GM23338 (cell line): ENCODE measurements at regions not wholly inside any gene's neighbourhood (a gene's known extent, or its start where the extent isn't known, plus 50 kb on each side); places are given as distances from the start of the nearest gene placed in this dataset.

Source experiments
- CREB1 ChIP-seq: fragments of 250-450 bp; sonication (Bioruptor Pico); IDR thresholded peaks from 2 replicates; pipeline ENCODE4 v1.5.0; 2020; ENCODE audit warnings: low read depth, mild to moderate bottlenecking, moderate library complexity
- CTCF ChIP-seq, 2 experiments: fragments of 200-600 bp in 1 of 2; sonication (generic) in 1 of 2; conservative IDR thresholded peaks; 2 replicates each; pipeline versions ENCODE4 v1.5.1 to v1.6.1; 2016 to 2017; ENCODE audit warnings: antibody characterized with exemption in 2 of 2, low read depth in 2 of 2, mild to moderate bottlenecking in 2 of 2, moderate library complexity in 1 of 2
- EZH2 ChIP-seq: fragments of 200-600 bp; sonication (generic); IDR thresholded peaks from one replicate; pipeline ENCODE4 v1.8.0; 2017; ENCODE audit warnings: antibody characterized with exemption, mild to moderate bottlenecking, low read depth; ENCODE audit not compliant: unreplicated experiment
- EZH2phosphoT487 ChIP-seq: fragments of 200-600 bp; sonication (generic); IDR thresholded peaks from one replicate; pipeline ENCODE4 v1.8.1; 2018; ENCODE audit warnings: antibody characterized with exemption; ENCODE audit not compliant: unreplicated experiment
- JUNB ChIP-seq: IDR thresholded peaks from one replicate; pipeline ENCODE4 v1.6.1; 2016; ENCODE audit warnings: antibody characterized with exemption; ENCODE audit not compliant: unreplicated experiment
- NANOG ChIP-seq: IDR thresholded peaks from 2 replicates; pipeline ENCODE4 v1.6.1; 2016; ENCODE audit warnings: antibody characterized with exemption, borderline replicate concordance
- POLR2AphosphoS5 ChIP-seq: IDR thresholded peaks from 2 replicates; pipeline ENCODE4 v1.6.1; 2016; ENCODE audit warnings: antibody characterized with exemption, low read depth
- REST ChIP-seq: IDR thresholded peaks from one replicate; pipeline ENCODE4 v1.6.1; 2018; ENCODE audit warnings: antibody characterized with exemption; ENCODE audit not compliant: unreplicated experiment
- STAT1 ChIP-seq: IDR thresholded peaks from one replicate; pipeline ENCODE4 v1.6.1; 2016; ENCODE audit warnings: antibody characterized with exemption; ENCODE audit not compliant: unreplicated experiment
- ZNF114 ChIP-seq: fragments of 250-450 bp; sonication (Bioruptor Pico); IDR thresholded peaks from 2 replicates; pipeline ENCODE4 v1.5.0; 2020; ENCODE audit warnings: mild to moderate bottlenecking, moderate library complexity
- ZNF331 ChIP-seq: fragments of 250-450 bp; sonication (Bioruptor Pico); IDR thresholded peaks from 2 replicates; pipeline ENCODE4 v1.5.0; 2020; ENCODE audit warnings: low read depth, mild to moderate bottlenecking, moderate library complexity
- ZNF462 ChIP-seq: fragments of 250-450 bp; sonication (Bioruptor Pico); IDR thresholded peaks from 2 replicates; pipeline ENCODE4 v1.5.0; 2020; ENCODE audit warnings: mild to moderate bottlenecking, moderate library complexity

GRCh38 chr1:186250529-186250928 is 124.5 kb downstream of the TPR start:
- no peak for TF ChIP-seq CTCF (conservative IDR thresholded peaks at IDR 0.05; ENCODE audit: low read depth in 2 of 2)
- no peak for TF ChIP-seq EZH2
- TF ChIP-seq REST: no peak
- no peak for TF ChIP-seq POLR2AphosphoS5
- TF ChIP-seq CREB1 (CRISPR knock-in tag): no peak
- TF ChIP-seq EZH2phosphoT487: no peak
- no peak for TF ChIP-seq ZNF331
- TF ChIP-seq NANOG: no peak
- TF ChIP-seq STAT1: no peak
- no peak for TF ChIP-seq JUNB
- no peak for TF ChIP-seq ZNF114
- TF ChIP-seq ZNF462: no peak
